ENCODE measurements at regions not wholly inside any gene's neighbourhood (a gene's known extent, or its start where the extent isn't known, plus 50 kb on each side); places are given as distances from the start of the nearest gene placed in this dataset.

- no peak for DNase-seq (ENCODE audit: low read depth)
Measured at GRCh38 chr18:78069784-78070664, 820.4 kb downstream of the GALR1 start.

DNA sequence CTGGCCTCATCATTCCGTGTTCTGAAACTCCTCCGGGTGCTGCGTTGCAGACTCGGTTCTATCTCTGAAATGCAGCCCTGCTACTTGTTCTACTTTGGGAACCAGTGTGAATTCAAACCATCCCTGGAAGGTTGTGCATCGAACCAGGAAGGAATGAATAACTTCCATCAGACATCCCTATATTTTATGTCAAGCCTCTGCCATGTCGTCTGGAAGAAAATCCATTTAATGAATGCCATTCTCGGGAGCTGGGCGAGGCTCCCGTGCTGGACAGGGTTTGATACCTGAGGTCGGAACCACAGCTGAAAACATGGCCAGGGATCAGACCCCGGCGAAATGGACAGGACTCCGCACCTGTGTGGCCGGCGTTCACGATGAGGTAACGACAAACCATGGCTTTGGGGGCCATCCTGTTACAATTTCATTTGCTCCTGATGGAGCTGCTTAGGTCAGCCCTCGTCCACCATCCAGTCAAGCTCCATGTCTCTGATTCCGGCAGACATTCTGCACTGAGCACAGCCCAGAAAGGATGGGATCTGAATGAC, 821.6 kb downstream of the GALR1 start:
- DNase-seq (ENCODE audit: low read depth), result no peak

GRCh38 chr18:78071776-78072175, 822.1 kb downstream of the GALR1 start:
- DNase-seq (ENCODE audit: low read depth), result no peak

DNA sequence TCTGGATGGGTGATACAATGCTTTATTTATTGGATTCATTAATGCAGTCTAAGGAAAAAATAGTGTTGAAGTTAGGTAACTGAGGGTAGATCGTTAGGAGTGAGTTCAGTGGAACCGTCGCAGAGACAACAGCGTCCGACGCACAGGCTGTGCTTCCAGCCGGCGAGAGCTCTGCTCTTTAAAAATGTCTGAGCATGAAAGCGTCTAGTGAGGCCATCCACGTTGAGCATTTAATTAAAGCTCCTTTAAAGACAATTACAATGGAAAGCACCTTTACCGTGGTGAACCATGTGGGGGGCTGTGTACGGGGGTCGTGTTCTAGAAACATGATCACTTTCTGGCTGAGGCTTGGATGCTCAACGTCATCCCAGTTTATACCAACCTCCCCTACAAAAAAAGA, 822.7 kb downstream of the GALR1 start:
- DNase-seq (ENCODE audit: low read depth), result no peak

DNA sequence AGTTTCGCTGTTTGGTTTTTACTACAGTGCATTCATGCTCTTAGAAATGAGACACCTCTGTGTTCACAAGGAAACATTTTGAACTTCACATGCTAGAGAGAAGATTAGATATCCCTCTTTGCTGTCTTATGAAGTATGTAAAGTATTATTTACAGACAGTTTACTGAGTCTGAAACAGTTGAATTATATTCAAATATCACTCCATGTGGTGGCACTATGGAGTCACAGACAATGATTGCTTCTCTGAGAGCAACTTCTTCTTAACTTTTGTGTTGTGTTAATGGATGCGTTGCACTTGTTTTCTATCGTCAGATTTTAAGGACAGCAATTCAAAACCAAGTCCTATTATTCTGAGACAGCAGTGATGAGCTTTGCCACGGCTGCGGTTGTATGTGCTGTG, 823.6 kb downstream of the GALR1 start:
- no peak for DNase-seq (ENCODE audit: low read depth)

GRCh38 chr18:78074400-78075020, 824.9 kb downstream of the GALR1 start:
- DNase-seq (ENCODE audit: low read depth), result no peak

GRCh38 chr18:78080081-78080480, 830.4 kb downstream of the GALR1 start:
- DNase-seq (ENCODE audit: low read depth), result no peak

DNA sequence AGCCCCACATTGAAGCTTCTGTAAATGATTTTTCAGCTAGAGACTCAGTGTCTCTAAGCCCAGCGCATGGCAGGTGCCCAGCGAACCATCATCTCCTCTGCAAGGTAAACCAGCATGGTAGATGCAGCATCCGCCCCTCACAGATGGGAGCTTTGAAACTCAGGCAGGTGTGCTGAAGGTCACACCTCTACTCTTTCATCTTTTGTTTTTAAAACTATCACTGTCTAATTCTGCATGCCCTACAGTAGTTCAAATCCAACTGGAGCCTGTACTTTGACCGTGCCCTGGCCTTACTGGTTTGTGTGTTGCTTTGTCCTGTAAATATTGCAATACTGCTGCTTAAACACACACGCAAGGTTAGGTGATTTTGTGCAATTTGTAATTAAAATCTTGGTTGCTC, 831.1 kb downstream of the GALR1 start:
- no peak for DNase-seq (ENCODE audit: low read depth)

GRCh38 chr18:78082816-78083215, 833.2 kb downstream of the GALR1 start:
- DNase-seq (ENCODE audit: low read depth), result no peak

DNA sequence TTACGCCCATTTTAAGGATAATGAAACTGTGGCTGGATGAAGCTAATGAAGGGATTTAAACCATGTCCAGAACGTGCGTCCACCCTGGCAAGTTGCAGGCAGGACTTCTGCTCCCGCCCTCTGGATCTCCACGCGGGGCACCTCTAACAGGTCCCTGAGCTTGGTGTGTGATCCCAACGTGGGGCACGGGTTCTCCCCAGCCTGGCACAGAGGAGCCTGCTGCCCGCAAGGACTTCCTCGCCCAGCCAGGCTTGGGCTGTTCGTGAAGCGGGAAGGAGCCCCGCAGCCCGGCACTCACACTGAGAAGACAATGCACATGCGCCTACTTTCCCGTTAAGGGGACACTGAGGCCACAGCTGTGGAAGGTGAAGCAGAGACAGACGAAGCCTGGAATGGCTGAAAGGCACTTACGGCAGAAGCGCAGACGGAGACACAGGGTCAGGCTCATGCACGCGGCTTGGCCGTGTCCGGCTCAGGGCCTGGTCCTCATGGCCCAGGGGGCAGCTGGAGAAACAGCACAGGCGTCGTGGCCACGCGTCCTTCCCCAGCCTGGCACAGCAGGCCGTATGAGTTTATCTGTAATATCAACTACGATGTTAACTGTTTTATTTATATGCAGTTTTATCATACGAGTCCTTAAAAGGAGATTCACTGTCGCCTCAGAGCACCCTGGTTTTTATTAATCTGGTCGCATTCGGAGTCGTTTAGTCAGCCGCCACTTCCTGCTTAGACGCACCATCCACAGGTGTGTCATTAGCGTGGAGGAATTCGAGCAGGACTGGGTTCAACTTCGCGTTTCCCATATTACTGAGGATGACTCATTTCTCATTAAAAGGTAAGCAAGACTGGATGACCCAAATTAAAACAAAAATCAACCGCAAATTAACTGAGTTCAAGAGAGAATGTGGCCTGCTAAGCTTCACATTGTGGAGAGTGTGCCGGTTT, 835.9 kb downstream of the GALR1 start:
- DNase-seq (ENCODE audit: low read depth), result no peak

- no peak for DNase-seq (ENCODE audit: low read depth)
Measured at GRCh38 chr18:78086931-78087330, 837.3 kb downstream of the GALR1 start.

DNA sequence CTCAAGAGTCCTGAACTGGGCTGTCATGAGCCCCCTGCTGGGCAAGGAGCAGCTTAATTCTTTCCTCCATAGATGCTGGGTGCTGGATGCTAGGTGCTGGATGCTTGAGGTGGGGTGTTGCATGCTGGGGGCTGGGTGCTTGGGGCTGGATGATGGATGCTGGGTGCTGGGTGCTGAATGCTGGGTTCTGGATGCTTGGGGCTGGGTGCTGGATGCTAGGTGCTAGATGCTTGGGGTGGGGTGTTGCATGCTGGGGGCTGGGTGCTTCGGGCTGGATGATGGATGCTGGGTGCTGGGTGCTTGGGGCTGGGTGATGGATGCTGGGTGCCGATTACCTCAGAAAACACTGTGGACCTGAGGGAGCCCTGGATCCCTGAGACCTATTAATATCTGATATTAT, 837.7 kb downstream of the GALR1 start:
- DNase-seq (ENCODE audit: low read depth), result no peak

DNA sequence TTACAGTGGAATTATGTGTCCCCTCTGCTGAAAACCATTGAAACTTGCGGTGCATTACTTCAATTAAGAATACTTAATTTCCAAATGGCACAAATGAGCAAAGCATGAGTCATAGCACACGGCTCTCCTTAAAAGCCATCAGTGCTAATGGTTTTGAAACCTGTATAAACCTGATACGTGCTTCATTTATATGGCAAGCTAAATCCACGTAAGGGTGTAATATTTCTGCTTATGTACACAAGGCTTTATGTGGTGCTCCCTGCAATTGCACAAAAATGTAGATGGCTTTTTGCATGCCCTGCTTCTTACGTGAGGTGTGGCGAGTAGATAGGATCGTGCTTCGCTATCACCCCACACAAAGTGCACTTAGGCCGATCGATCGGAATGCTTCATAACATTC, 840.9 kb downstream of the GALR1 start:
- no peak for DNase-seq (ENCODE audit: low read depth)

DNA sequence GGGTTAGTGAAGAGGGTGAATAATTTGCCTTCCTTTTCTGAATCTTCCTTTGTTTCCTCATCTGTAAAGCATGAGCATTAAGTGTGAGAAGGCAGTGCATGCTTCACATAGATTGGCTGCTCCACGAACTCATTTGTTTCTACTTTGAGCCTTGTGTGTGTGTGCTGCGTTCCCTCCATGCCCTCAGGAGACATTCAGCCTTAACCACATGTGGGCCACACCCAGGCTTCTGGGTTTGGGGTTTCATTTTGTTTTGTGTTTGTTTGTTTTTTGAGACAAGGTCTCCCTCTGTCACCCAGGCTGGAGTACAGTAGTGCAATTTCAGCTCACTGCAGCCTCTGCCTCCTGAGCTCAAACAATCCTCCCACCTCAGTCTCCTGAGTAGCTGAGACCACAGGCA, 843.3 kb downstream of the GALR1 start:
- no peak for DNase-seq (ENCODE audit: low read depth)

GRCh38 chr18:78099979-78100588, 850.4 kb downstream of the GALR1 start:
- DNase-seq (ENCODE audit: low read depth), result no peak

GRCh38 chr18:78101091-78101490, 851.4 kb downstream of the GALR1 start:
- DNase-seq (ENCODE audit: low read depth), result no peak

- DNase-seq (ENCODE audit: low read depth), result no peak
Measured at GRCh38 chr18:78102135-78102534, 852.5 kb downstream of the GALR1 start.

DNA sequence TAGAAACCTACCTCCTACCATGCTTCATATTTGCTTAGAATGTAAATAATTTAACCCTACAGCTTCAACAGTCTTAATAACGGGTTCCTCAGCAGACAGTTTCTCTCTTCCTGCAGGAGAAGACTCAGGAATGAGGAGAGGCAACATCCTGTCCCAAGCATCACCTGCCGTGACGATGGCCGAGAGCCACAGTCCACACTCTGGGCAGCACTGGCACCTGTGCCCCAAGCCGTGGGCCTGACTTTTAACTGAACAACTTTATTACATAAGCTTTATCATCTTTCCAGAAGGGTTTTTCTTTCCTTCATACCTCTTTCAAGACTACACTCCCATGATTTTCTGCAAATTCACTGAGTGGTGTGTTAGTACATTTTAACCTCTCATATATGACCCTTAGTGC, 856.0 kb downstream of the GALR1 start:
- DNase-seq (ENCODE audit: low read depth), result no peak

- DNase-seq (ENCODE audit: low read depth), result no peak
Measured at GRCh38 chr18:78106946-78107345, 857.3 kb downstream of the GALR1 start.

- DNase-seq (ENCODE audit: low read depth), result no peak
Measured at GRCh38 chr18:78107363-78107762, 857.7 kb downstream of the GALR1 start.

- no peak for DNase-seq (ENCODE audit: low read depth)
Measured at GRCh38 chr18:78108554-78108953, 858.9 kb downstream of the GALR1 start.

Measured in CMK (cell line).